ENCODE measurements at regions not wholly inside any gene's neighbourhood (a gene's known extent, or its start where the extent isn't known, plus 50 kb on each side); places are given as distances from the start of the nearest gene placed in this dataset.

DNA sequence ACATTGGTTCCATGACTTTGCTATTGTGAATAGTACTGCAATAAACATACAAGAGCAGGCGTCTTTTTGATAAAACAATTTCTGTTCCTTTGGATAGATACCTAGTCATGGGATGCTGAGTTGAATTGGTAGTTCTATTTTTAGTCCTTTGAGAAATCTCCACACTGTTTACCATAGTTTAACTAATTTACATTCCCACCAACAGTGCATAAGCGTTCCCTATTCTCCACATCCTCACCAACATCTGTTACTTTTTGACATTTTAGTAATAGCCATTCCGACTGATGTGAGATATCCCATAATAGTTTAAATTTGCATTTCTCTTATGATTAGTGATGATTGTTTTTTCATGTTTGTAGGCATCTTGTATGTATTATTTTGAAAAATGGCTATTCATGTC is 707.0 kb downstream of the SORCS1 start:
- TF ChIP-seq POLR2AphosphoS5 (IDR thresholded peaks at IDR 0.05; ENCODE audit: low read depth, low read length) (no peak), TAF1 (IDR thresholded peaks at IDR 0.05; ENCODE audit: borderline replicate concordance, low read depth, low read length) (no peak)

Measured in GM12892 (cell line).